22Rv1 (cell line): ENCODE measurements at regions not wholly inside any gene's neighbourhood (a gene's known extent, or its start where the extent isn't known, plus 50 kb on each side); places are given as distances from the start of the nearest gene placed in this dataset.

Experiments used
- H3K27ac ChIP-seq: fragments of 450-650 bp; 2 replicates; pipeline ENCODE4 v1.5.1; 2017
- ZFX ChIP-seq: fragments of 450-650 bp; IDR thresholded peaks from 2 replicates; pipeline ENCODE4 v1.6.1; 2017; ENCODE audit warnings: antibody characterized with exemption, borderline replicate concordance
- TF ChIP-seq, protein P1 (sequence below): fragments of 450-650 bp; IDR thresholded peaks from 2 replicates; pipeline ENCODE4 v1.5.1; 2017; ENCODE audit warnings: mild to moderate bottlenecking

DNA sequence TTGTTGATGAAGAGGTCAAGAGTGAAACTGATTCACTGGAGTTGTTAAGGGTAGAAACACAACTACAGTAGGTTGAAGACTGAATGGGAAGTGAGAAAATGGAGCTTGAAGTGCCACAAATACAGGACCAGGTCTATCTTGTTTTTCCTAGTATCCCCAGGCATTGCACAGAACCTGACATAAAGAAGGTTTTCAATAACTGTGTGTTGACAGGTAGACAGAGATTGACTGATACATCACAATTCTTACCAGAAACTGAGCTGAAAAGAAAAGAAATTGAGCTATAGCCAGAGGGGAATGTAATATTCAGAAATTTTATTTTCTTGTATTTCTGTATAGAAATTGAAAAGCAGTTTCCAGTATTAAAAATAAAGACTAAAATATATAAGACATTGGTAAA is 767.7 kb downstream of the PCDH17 start:
- no peak overlapping the region for H3K27ac ChIP-seq
- TF ChIP-seq ZFX, result no peak
- TF ChIP-seq, protein P1, sequence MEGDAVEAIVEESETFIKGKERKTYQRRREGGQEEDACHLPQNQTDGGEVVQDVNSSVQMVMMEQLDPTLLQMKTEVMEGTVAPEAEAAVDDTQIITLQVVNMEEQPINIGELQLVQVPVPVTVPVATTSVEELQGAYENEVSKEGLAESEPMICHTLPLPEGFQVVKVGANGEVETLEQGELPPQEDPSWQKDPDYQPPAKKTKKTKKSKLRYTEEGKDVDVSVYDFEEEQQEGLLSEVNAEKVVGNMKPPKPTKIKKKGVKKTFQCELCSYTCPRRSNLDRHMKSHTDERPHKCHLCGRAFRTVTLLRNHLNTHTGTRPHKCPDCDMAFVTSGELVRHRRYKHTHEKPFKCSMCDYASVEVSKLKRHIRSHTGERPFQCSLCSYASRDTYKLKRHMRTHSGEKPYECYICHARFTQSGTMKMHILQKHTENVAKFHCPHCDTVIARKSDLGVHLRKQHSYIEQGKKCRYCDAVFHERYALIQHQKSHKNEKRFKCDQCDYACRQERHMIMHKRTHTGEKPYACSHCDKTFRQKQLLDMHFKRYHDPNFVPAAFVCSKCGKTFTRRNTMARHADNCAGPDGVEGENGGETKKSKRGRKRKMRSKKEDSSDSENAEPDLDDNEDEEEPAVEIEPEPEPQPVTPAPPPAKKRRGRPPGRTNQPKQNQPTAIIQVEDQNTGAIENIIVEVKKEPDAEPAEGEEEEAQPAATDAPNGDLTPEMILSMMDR, result no peak

DNA sequence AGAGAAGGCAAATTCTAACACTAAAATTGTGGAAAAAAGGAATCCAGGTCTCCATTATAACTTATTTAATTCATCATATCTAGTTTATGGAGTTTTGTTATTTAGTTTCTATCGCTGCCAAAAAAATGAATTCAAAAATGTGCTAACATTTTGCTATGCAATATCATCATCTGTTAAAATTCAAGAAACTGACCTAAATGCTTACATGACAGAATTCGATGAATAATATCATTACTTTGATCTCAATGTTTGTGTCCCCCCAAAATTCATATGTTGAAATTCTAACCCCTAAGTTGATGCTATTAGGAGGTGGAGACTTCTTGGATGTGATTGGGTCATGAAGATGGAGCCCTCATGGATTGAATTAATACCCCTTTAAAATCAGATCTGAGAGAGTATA is 775.0 kb downstream of the PCDH17 start:
- no peak overlapping the region for H3K27ac ChIP-seq
- TF ChIP-seq ZFX, result no peak
- TF ChIP-seq, protein P1, result no peak

DNA sequence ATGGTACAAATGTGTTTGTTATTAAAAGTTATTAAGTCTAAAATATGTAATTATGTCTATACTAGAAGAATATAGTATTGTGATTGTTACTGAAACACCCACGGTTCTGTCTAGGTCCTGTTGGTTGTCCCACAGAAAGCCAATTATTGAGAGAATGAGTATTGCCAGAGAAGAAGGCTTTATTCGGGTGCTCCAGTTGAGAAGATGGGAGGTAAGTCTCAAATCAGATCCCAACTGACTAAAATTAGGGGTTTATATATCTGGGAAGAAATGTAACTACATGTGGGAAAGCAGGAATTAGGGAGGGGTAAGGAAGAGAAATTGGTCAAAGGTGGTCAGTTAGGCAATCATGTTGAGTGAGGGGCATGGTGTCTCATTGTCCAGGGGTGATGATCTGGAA is 798.4 kb downstream of the PCDH17 start:
- TF ChIP-seq, protein P1, result no peak
- no peak for TF ChIP-seq ZFX
- no peak overlapping the region for H3K27ac ChIP-seq

DNA sequence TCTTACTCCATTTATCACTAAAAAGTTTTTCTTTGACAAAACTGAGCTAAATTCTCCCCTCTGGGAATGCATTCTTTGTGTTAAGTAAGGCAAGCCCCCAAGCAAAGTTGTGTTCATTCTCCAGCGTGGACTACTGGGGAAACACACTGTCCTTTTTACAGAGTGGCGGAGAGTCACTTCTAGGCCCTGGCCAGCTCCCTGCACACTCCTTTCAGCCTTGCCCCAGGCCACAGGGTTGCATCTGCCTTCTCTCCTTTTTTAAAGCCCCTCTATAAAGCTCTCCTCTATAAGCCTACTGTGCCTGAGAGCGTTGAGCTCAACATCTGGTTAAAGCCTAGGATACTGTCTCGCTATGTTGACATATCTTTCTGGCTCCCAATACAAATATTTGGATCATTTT is 803.4 kb downstream of the PCDH17 start:
- no peak overlapping the region for H3K27ac ChIP-seq
- TF ChIP-seq, protein P1, result no peak
- TF ChIP-seq ZFX, result no peak

DNA sequence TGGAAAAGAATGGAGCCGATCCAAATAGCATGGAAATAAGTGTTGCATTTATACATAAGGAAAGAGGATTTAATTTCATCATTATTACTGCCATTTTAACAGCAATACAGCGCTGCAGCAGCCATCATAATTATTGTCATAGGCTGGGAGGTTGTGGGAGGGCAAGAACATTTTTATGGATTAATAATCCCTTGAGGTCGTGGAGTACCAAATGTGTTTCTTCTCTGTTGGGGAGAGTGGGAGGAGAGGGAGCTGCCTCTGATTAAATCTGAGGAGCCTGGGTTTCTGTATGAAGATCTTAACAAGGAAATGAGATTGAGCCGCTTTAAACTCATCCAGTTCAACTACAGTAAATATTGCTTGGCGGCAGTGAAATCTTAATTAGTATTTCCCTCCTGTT is 805.9 kb downstream of the PCDH17 start:
- TF ChIP-seq, protein P1, result no peak
- TF ChIP-seq ZFX, result no peak
- H3K27ac ChIP-seq, result no peak overlapping the region

DNA sequence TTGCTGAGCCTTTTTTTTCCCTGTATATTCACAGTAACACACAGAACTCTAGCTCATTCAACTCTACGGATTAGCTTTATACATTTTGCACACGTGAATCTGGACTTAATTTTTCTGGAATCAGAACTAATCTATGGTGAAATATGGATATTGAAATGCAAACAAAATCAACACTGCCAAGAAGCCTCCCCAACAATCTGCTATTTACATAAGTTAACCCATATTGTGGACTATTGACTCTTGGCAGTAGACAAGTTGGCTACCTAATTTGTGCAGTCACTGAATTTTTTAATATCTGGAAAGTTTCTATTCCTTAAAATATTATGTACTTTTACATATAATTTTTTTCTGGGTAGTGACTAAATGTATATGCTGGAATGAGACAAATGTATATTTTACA is 815.4 kb downstream of the PCDH17 start:
- H3K27ac ChIP-seq, result no peak overlapping the region
- TF ChIP-seq ZFX, result no peak
- TF ChIP-seq, protein P1, result no peak

DNA sequence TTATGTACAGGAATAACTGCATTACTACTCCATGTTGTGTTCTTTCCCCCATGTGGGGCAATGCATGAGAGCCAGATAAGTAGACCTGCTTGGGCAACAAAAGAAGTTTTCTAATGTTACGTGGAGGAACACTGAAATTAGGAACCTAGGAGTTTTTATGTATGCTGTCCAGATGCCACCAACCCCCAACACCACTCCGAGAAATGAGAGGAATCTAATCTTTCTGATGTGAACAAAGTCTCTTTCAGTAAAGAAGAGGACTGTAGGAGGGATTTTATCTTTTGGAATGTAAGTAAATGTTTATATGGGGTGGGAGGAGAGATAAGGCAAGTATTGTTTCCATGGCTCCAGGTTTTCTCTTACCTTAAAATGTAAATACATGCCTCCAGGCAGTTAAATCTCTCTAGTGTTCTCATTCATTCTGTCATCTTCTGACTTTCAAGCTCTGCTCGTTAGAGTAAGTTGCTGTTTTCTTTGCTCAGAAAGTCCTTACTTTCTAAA is 820.6 kb downstream of the PCDH17 start:
- peak overlapping the region; percentile 47 for H3K27ac ChIP-seq
- TF ChIP-seq, protein P1, result no peak
- TF ChIP-seq ZFX, result no peak
